ENCODE measurements at regions not wholly inside any gene's neighbourhood (a gene's known extent, or its start where the extent isn't known, plus 50 kb on each side); places are given as distances from the start of the nearest gene placed in this dataset.

DNA sequence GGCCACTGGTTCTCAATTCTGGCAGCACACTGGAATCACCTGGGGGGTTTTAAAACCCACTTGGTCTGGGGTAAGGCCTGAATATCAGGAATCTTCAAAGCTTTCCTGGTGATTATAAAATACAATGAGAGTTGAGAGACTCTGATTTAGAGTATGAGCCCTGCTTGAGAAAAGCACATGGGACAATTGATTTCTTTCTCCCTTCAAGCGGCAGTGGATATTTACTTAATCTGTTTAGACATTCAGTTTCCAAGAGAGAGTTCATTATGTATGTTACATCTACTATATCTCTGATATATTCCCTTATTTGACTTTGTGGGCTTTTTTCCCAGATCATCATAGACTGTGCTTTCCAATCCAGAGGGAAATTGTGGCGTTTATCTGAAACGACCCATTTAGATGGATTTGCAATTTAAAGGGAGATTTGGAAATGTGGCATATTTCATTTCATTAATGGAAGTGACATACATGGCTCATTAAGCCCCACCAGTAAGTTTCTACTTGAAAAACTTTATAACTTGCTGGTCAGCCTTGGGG is 171.2 kb upstream of the PFN2 start:
- H2BK15ac ChIP-seq (ENCODE audit: low read depth, low read length) = no peak overlapping the region
- no peak for DNase-seq
- no peak overlapping the region for H3K18ac ChIP-seq (ENCODE audit: insufficient read length, low read depth, low read length)
- no peak overlapping the region for H3K14ac ChIP-seq (ENCODE audit: insufficient read depth, low read length)
- Mint-ChIP-seq H3K9me3 (no peaks in the 10 kb centered on the region), H3K36me3 (ENCODE audit: insufficient read depth in 1 of 3, low read depth in 3 of 3) (no peaks in the 10 kb centered on the region), H3K27ac (no peak overlapping the region), H3K27me3 (ENCODE audit: low read depth) (no peaks in the 10 kb centered on the region; the same call in 1 of the 2 replicates), H3K4me1 (peaks cover 5 to 12% of the 10 kb centered on the region in 2 experiments; a peak in 3 of 4 replicates), H3K4me3 (no peak overlapping the region)
- no peak overlapping the region for H3K4me2 ChIP-seq (ENCODE audit: insufficient read depth, insufficient read length, low read length)
- no peak overlapping the region for H2BK120ac ChIP-seq (ENCODE audit: low read depth, low read length, poor library complexity, severe bottlenecking)
- H2BK5ac ChIP-seq (ENCODE audit: insufficient read length, low read length) = no peak overlapping the region
- no peaks in the 10 kb centered on the region for H4K20me1 ChIP-seq (ENCODE audit: control insufficient read depth, insufficient read depth, insufficient read length)
- H4K8ac ChIP-seq (replicated peaks; ENCODE audit: insufficient read length, low read depth, low read length) = no peak overlapping the region
- WGBS (ENCODE audit: extremely low coverage, insufficient read length, low lambda C conversion rate) = no CpG with 5 or more reads among the region's 3 CpGs
- no peak overlapping the region for H2AFZ ChIP-seq (ENCODE audit: low read length)
- H3K4me1 ChIP-seq (ENCODE audit: insufficient read depth, low read length) = no peaks in the 10 kb centered on the region
- H3K9ac ChIP-seq (ENCODE audit: extremely low read depth, insufficient read length, low read length) = no peak overlapping the region
- H2BK12ac ChIP-seq (ENCODE audit: insufficient read length, low read depth, low read length) = no peak overlapping the region
- H3K79me1 ChIP-seq (ENCODE audit: insufficient read depth, low read depth, low read length, poor library complexity, severe bottlenecking) = no peaks in the 10 kb centered on the region
- TF ChIP-seq, protein P1, sequence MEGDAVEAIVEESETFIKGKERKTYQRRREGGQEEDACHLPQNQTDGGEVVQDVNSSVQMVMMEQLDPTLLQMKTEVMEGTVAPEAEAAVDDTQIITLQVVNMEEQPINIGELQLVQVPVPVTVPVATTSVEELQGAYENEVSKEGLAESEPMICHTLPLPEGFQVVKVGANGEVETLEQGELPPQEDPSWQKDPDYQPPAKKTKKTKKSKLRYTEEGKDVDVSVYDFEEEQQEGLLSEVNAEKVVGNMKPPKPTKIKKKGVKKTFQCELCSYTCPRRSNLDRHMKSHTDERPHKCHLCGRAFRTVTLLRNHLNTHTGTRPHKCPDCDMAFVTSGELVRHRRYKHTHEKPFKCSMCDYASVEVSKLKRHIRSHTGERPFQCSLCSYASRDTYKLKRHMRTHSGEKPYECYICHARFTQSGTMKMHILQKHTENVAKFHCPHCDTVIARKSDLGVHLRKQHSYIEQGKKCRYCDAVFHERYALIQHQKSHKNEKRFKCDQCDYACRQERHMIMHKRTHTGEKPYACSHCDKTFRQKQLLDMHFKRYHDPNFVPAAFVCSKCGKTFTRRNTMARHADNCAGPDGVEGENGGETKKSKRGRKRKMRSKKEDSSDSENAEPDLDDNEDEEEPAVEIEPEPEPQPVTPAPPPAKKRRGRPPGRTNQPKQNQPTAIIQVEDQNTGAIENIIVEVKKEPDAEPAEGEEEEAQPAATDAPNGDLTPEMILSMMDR (conservative IDR thresholded peaks at IDR 0.05) = no peak
- H2BK20ac ChIP-seq (ENCODE audit: low read depth, low read length, poor library complexity, severe bottlenecking) = no peak overlapping the region
- H4K5ac ChIP-seq (ENCODE audit: insufficient read length, low read depth, low read length) = no peak overlapping the region
- H3K27ac ChIP-seq (ENCODE audit: insufficient read length, low read depth, low read length) = no peak overlapping the region
- no peak overlapping the region for H3K23ac ChIP-seq (ENCODE audit: insufficient read length, low read depth, low read length)
- H4K91ac ChIP-seq (ENCODE audit: insufficient read length, low read depth, low read length) = no peak overlapping the region
- no peaks in the 10 kb centered on the region for H3K27me3 ChIP-seq (ENCODE audit: insufficient read depth, low read length)
- H3K79me2 ChIP-seq (ENCODE audit: insufficient read depth, low read length) = no peaks in the 10 kb centered on the region
- no peak overlapping the region for H3T11ph ChIP-seq (ENCODE audit: low read length)
- no peak overlapping the region for H2AK5ac ChIP-seq (ENCODE audit: insufficient read length, low read length)
- H3K56ac ChIP-seq (ENCODE audit: insufficient read length, low read depth, low read length) = no peak overlapping the region
- H3K23me2 ChIP-seq (ENCODE audit: insufficient read length, low read depth, low read length, poor library complexity, severe bottlenecking) = no peaks in the 10 kb centered on the region
- H3K9me3 ChIP-seq (ENCODE audit: control insufficient read depth, low read depth, low read length) = no peaks in the 10 kb centered on the region
- H3K4ac ChIP-seq (ENCODE audit: low read depth, low read length) = no peak overlapping the region
